Naive thymus-derived CD8-positive, alpha-beta T cell (primary cell): ENCODE measurements at regions not wholly inside any gene's neighbourhood (a gene's known extent, or its start where the extent isn't known, plus 50 kb on each side); places are given as distances from the start of the nearest gene placed in this dataset.

Source experiments
- ATAC-seq, 2 donors: fragments of 150-1000 bp; cut with Tn5 transposase in 1 of 2; sonication (Bioruptor Pico), chemical (Tn5 transposase) in 1 of 2; 1 replicate in 1 of 2; 2 replicates in 1 of 2; pipeline ENCODE4 v1.10.0; 2021; ENCODE audit warnings: mild to moderate bottlenecking in 2 of 2, moderate library complexity in 2 of 2
- POLR2A ChIA-PET: fragments of 350-600 bp; sonication (Branson Sonifier 250); formaldehyde crosslinking; loops from one replicate; lab custom pipeline; 2021; ENCODE audit warnings: antibody characterized with exemption; lab: Charles Lee
- DNase-seq, 10 donors: peaks; one replicate each; pipeline versions ENCODE4 v3.0.0 to v3.0.0-alpha.2; 2020 to 2022
- H3K27ac Mint-ChIP-seq, 10 donors: one replicate each; pipeline ENCODE4 v1.8.0; 2020 to 2022; ENCODE audit warnings: mild to moderate bottlenecking in 10 of 10, mixed read lengths in 10 of 10, moderate library complexity in 4 of 10, inconsistent platforms in 1 of 10
- H3K27me3 Mint-ChIP-seq, 5 donors: one replicate each; pipeline ENCODE4 v1.8.0; 2021 to 2022; ENCODE audit warnings: mixed read lengths in 5 of 5
- H3K36me3 Mint-ChIP-seq, 3 donors: one replicate each; pipeline ENCODE4 v1.8.0; 2020 to 2022; ENCODE audit warnings: mixed read lengths in 3 of 3, mild to moderate bottlenecking in 2 of 3, inconsistent platforms in 1 of 3
- H3K4me1 Mint-ChIP-seq, 4 donors: one replicate each; pipeline ENCODE4 v1.8.0; 2021 to 2022; ENCODE audit warnings: mixed read lengths in 4 of 4
- H3K4me3 Mint-ChIP-seq, 10 donors: one replicate each; pipeline ENCODE4 v1.8.0; 2020 to 2022; ENCODE audit warnings: mild to moderate bottlenecking in 10 of 10, mixed read lengths in 10 of 10, moderate library complexity in 6 of 10, inconsistent platforms in 1 of 10
- H3K9me3 Mint-ChIP-seq, 9 donors: one replicate each; pipeline ENCODE4 v1.8.0; 2020 to 2022; ENCODE audit warnings: mixed read lengths in 9 of 9, mild to moderate bottlenecking in 3 of 9, inconsistent platforms in 1 of 9, moderate library complexity in 1 of 9

DNA sequence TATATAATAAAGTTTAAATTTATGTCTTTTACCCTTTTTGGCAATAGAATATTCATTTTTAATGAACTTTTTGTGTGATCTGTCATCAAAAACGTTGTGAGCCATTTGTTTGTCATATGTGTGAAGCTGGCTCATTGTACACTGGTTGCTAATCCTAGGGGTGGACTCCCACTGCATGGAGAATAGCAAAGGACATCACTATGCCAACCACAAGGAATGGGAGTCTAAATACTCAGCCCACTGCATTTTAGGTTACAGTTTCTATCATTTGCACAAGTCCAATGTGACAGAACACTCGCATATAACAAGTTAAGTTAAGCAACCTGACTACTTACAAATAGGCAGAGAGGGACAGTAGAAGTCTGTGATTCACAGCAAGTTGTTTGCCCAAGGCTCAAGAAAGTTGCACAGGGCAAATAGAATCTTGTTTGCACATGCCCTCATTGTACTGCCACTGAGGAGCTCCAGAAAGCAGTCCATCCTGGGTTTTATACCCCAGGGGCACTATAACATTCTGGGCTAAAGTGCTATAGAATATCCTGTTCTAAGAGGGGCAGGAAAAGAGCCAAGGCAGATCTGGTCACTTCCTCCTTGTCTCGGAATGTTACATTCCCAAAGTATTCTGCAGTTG is 545.9 kb upstream of the GCFC2 start:
- no peaks in the 10 kb centered on the region for H3K27me3 Mint-ChIP-seq
- peaks cover 0 to 34% (median under 1%) of the 10 kb centered on the region in 9 donors for H3K9me3 Mint-ChIP-seq
- H3K27ac Mint-ChIP-seq = no peak overlapping the region
- no peaks in the 10 kb centered on the region for H3K4me1 Mint-ChIP-seq
- POLR2A ChIA-PET = no interaction called here
- ATAC-seq = no peak
- no peak overlapping the region for H3K4me3 Mint-ChIP-seq
- no peak for DNase-seq
- H3K36me3 Mint-ChIP-seq = no peaks in the 10 kb centered on the region

GRCh38 chr2:76252704-76253103 is 542.0 kb upstream of the GCFC2 start:
- POLR2A ChIA-PET = no interaction called here
- no peaks in the 10 kb centered on the region for H3K4me1 Mint-ChIP-seq

GRCh38 chr2:76251342-76251741 is 540.6 kb upstream of the GCFC2 start:
- H3K27me3 Mint-ChIP-seq = no peaks in the 10 kb centered on the region
- no peak overlapping the region for H3K27ac Mint-ChIP-seq
- POLR2A ChIA-PET = no interaction called here
- no peak overlapping the region for H3K4me3 Mint-ChIP-seq
- peaks cover 0 to 12% (median 0%) of the 10 kb centered on the region in 9 donors for H3K9me3 Mint-ChIP-seq
- DNase-seq (no peak), ATAC-seq (no peak)
- H3K4me1 Mint-ChIP-seq = no peaks in the 10 kb centered on the region
- no peaks in the 10 kb centered on the region for H3K36me3 Mint-ChIP-seq

More at GRCh38 chr2:76252704-76253103, 542.0 kb upstream of the GCFC2 start:
- no peak for DNase-seq
- Mint-ChIP-seq H3K27me3 (no peaks in the 10 kb centered on the region), H3K27ac (no peak overlapping the region), H3K36me3 (no peaks in the 10 kb centered on the region), H3K9me3 (peaks cover 0 to 16% (median 0%) of the 10 kb centered on the region in 9 donors), H3K4me3 (no peak overlapping the region)
- ATAC-seq = no peak

GRCh38 chr2:76247006-76247405 is 536.3 kb upstream of the GCFC2 start:
- H3K9me3 Mint-ChIP-seq = peaks cover 0 to 8% (median 0%) of the 10 kb centered on the region in 9 donors
- H3K36me3 Mint-ChIP-seq = no peaks in the 10 kb centered on the region
- no peaks in the 10 kb centered on the region for H3K27me3 Mint-ChIP-seq
- ATAC-seq = no peak
- no peak overlapping the region for H3K4me3 Mint-ChIP-seq
- H3K4me1 Mint-ChIP-seq = no peaks in the 10 kb centered on the region
- no peak overlapping the region for H3K27ac Mint-ChIP-seq
- no peak for DNase-seq
- POLR2A ChIA-PET = interaction anchor here (0.5 kb wide), 1 partner anchor 1437 kb away, joined by 3 read pairs; no protein-coding TSS in a partner anchor

DNA sequence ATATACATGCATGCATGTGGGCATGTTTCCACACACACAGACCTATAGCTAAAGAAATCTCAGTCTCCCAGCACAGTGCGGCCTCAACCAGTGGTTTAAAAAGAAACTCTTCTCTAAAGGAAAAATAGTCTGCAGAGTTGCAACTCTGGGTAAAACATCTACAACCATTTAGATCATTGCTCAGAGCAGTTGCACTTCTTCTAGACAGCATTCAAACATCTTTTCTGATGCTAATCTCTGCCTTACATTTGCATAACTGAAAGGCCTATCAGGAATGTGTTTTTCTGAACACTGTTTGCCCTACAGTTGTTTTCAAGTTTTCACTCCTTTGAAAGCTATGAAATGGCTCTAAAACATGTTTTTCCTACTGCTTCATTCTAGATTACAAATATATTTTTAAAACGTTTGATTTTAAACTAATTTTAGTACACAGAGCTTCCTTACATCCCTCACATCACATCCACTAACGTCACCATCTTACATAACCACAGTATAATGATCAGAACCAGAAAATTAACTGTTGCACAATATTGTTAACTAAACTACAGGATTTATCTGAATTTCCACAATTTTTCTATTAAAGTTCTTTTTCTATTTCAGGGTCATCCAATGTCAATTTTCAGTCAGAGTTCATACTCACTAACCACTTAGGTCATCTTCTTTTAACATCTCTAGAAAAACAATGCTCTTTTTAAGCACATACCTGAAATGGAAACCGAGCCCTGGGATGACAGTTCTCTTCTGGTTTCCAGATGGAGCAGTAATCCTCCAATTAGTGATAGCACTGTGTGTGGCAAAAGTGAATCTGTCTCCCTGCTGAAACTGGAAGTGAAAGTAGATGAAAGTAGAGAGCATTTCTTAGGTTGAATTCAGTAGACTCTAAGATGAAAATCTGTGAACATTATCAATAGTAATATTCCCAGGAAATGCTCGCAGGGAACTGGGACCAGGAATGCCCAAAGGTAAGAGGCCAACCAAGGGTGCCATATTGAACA is 501.6 kb upstream of the GCFC2 start:
- H3K27ac Mint-ChIP-seq = no peak overlapping the region
- no peak overlapping the region for H3K4me3 Mint-ChIP-seq
- POLR2A ChIA-PET = no interaction called here
- H3K27me3 Mint-ChIP-seq = no peaks in the 10 kb centered on the region
- peaks cover 0 to 30% (median 4%) of the 10 kb centered on the region in 9 donors for H3K9me3 Mint-ChIP-seq
- DNase-seq (no peak), ATAC-seq (no peak)
- H3K36me3 Mint-ChIP-seq = no peaks in the 10 kb centered on the region
- no peaks in the 10 kb centered on the region for H3K4me1 Mint-ChIP-seq

DNA sequence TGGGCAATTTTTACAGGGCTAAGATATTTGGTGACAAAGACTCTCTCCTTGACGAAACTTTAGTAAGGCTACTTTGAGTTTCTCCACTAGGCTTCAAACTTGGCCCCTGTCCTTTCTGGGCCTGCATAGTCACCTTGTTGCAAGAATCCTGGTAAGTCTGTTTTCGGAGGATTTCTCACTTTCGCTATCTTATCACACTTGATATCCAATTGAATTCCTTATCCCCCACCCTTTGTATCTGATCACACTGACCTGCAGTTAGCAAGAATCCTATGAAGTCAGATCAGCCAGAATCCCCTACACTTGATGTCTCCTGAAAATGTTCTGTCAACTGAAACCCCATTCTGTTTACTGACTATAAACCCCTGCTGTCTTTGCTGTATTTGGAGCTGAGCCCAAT is 499.8 kb upstream of the GCFC2 start:
- ATAC-seq = no peak
- Mint-ChIP-seq H3K36me3 (no peaks in the 10 kb centered on the region), H3K9me3 (peaks cover 0 to 30% (median 4%) of the 10 kb centered on the region in 9 donors)

GRCh38 chr2:76204048-76204447 is 493.3 kb upstream of the GCFC2 start:
- no peaks in the 10 kb centered on the region for H3K4me1 Mint-ChIP-seq
- H3K27ac Mint-ChIP-seq = no peak overlapping the region
- DNase-seq = no peak
- no peaks in the 10 kb centered on the region for H3K36me3 Mint-ChIP-seq
- H3K27me3 Mint-ChIP-seq = no peaks in the 10 kb centered on the region
- H3K4me3 Mint-ChIP-seq = no peak overlapping the region
- POLR2A ChIA-PET = no interaction called here
- peaks cover 0 to 10% (median 0%) of the 10 kb centered on the region in 9 donors for H3K9me3 Mint-ChIP-seq
- ATAC-seq = no peak

More for the DNA sequence above, 499.8 kb upstream of the GCFC2 start:
- Mint-ChIP-seq H3K4me1 (no peaks in the 10 kb centered on the region), H3K27me3 (no peaks in the 10 kb centered on the region), H3K4me3 (no peak overlapping the region), H3K27ac (no peak overlapping the region)
- POLR2A ChIA-PET = no interaction called here
- no peak for DNase-seq

DNA sequence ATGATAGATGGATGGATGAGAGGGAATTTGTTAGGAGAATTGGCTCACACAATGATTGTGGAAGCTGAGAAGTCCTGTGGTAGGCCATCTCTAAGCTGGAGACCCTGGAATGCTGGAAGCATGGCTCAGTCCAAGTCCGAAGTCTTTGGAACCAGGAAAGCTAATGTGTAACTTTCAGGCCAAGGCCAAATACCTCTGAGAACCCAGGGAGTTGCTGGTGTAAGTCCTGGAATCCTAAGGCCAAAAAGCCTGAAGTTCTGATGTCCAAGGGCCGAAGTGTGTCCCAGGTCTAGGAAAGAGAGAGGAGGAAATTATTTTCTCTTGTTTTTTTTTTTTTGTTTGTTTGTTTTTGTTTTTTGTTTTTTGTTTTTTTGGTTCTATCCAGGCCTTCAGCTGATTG is 492.2 kb upstream of the GCFC2 start:
- Mint-ChIP-seq H3K4me3 (no peak overlapping the region), H3K36me3 (no peaks in the 10 kb centered on the region), H3K27me3 (no peaks in the 10 kb centered on the region), H3K9me3 (peaks cover 0 to 9% (median 0%) of the 10 kb centered on the region in 9 donors), H3K27ac (no peak overlapping the region), H3K4me1 (no peaks in the 10 kb centered on the region)
- DNase-seq = no peak
- ATAC-seq = no peak
- POLR2A ChIA-PET = no interaction called here

DNA sequence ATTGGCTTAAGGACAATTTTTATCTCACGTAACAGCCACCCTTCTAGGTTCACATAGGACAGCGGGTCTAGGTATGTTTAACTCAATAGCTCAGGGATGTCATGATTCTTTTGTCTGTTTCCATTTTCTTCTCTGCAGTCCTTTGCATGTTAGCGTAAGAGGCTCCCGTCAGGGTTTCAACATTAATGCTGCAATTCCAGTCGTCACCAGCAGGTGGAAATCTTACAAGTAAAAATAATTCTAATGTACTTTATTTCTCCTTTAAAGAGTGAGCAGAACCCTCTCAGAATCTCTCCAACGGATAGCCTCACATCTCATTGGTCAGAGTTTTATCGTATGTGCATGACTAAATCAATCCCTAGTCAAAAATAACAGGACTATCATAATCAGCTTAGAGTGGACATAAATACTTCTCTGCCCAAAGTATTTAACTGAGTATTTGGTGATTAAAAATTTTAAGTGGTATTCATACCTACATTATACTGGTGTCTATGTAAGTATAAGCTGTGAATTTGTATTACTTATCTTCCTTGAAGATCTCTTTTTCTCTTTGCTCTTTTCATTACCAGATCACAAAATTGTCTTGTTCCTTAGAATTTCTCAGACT is 487.2 kb upstream of the GCFC2 start:
- DNase-seq = peak in 4 of 10 donors; percentile 2 to 61 (median 8)
- POLR2A ChIA-PET = no interaction called here
- peaks cover 0 to 10% (median 0%) of the 10 kb centered on the region in 9 donors for H3K9me3 Mint-ChIP-seq
- H3K27me3 Mint-ChIP-seq = no peaks in the 10 kb centered on the region
- no peaks in the 10 kb centered on the region for H3K36me3 Mint-ChIP-seq
- H3K4me1 Mint-ChIP-seq = no peaks in the 10 kb centered on the region
- ATAC-seq = no peak
- H3K4me3 Mint-ChIP-seq = no peak overlapping the region
- no peak overlapping the region for H3K27ac Mint-ChIP-seq

DNA sequence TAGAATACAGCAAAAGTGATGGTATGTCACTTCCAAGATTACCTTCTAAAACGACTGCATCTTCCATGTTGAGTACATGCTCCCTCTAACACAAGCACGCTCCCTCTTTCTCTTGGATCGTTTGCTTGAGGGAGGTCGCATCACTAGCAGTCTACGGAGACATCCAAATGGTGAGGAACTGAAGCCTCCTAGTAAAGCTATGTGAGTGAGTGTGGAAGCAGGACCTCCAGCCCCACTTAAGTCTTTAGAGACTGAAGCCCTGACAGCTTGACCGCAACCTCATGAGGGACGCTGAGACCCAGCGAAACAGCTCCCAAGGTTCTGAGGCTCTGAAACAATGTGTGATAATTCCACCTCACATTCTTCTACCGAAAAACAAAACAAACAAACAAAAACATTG is 486.7 kb upstream of the GCFC2 start:
- H3K9me3 Mint-ChIP-seq = peaks cover 0 to 10% (median 0%) of the 10 kb centered on the region in 9 donors
- H3K4me3 Mint-ChIP-seq = no peak overlapping the region
- H3K4me1 Mint-ChIP-seq = no peaks in the 10 kb centered on the region
- no peaks in the 10 kb centered on the region for H3K36me3 Mint-ChIP-seq
- DNase-seq (no peak), ATAC-seq (no peak)
- no peak overlapping the region for H3K27ac Mint-ChIP-seq
- H3K27me3 Mint-ChIP-seq = no peaks in the 10 kb centered on the region
- POLR2A ChIA-PET = no interaction called here

- H3K4me1 Mint-ChIP-seq = no peaks in the 10 kb centered on the region
- no peak overlapping the region for H3K27ac Mint-ChIP-seq
- H3K27me3 Mint-ChIP-seq = no peaks in the 10 kb centered on the region
- DNase-seq = no peak
- ATAC-seq = no peak
- POLR2A ChIA-PET = no interaction called here
- peaks cover 0 to 10% (median 0%) of the 10 kb centered on the region in 9 donors for H3K9me3 Mint-ChIP-seq
- no peak overlapping the region for H3K4me3 Mint-ChIP-seq
- H3K36me3 Mint-ChIP-seq = no peaks in the 10 kb centered on the region
Measured at GRCh38 chr2:76194031-76194775, 483.5 kb upstream of the GCFC2 start.

GRCh38 chr2:76193089-76193488 is 482.4 kb upstream of the GCFC2 start:
- ATAC-seq = no peak
- Mint-ChIP-seq H3K27ac (no peak overlapping the region), H3K27me3 (no peaks in the 10 kb centered on the region), H3K4me1 (no peaks in the 10 kb centered on the region), H3K9me3 (peaks cover 0 to 10% (median 0%) of the 10 kb centered on the region in 9 donors), H3K4me3 (no peak overlapping the region), H3K36me3 (no peaks in the 10 kb centered on the region)
- POLR2A ChIA-PET = no interaction called here
- DNase-seq = no peak
